Small intestine (tissue), 7 donors: ENCODE measurements at regions not wholly inside any gene's neighbourhood (a gene's known extent, or its start where the extent isn't known, plus 50 kb on each side); places are given as distances from the start of the nearest gene placed in this dataset.

ENCODE experiments used
- DNase-seq, 2 donors: peaks; one replicate each; pipeline versions ENCODE4 v3.0.0 to v3.0.0-alpha.2; 2013
- FAIRE-seq: peaks from 2 replicates; lab custom pipeline; 2012; peaks lifted over from hg19 to GRCh38; lab: Jason Lieb, UNC
- H3K27ac ChIP-seq, 3 donors: one replicate each; pipeline ENCODE4 v1.5.1; 2013; ENCODE audit warnings: low read length in 2 of 3, mild to moderate bottlenecking in 2 of 3, control low read depth in 1 of 3, inconsistent platforms in 1 of 3, low read depth in 1 of 3, moderate library complexity in 1 of 3
- H3K27me3 ChIP-seq, 3 donors: one replicate each; pipeline ENCODE4 v1.6.1; 2013; ENCODE audit warnings: low read length in 3 of 3, inconsistent platforms in 1 of 3; ENCODE audit not compliant: control insufficient read depth in 3 of 3, insufficient read depth in 3 of 3
- H3K36me3 ChIP-seq, 3 donors: one replicate each; pipeline ENCODE4 v1.6.1; 2013; ENCODE audit warnings: low read length in 3 of 3, inconsistent platforms in 1 of 3, low read depth in 1 of 3, mild to moderate bottlenecking in 1 of 3, moderate library complexity in 1 of 3; ENCODE audit not compliant: control insufficient read depth in 3 of 3, insufficient read depth in 2 of 3
- H3K4me1 ChIP-seq, 3 donors: one replicate each; pipeline ENCODE4 v1.6.1; 2013; ENCODE audit warnings: low read length in 2 of 3, inconsistent platforms in 1 of 3, low read depth in 1 of 3, mild to moderate bottlenecking in 1 of 3, moderate library complexity in 1 of 3; ENCODE audit not compliant: control insufficient read depth in 3 of 3, insufficient read depth in 2 of 3
- H3K4me3 ChIP-seq, 3 donors: one replicate each; pipeline ENCODE4 v1.5.1; 2013; ENCODE audit warnings: low read length in 3 of 3, control low read depth in 1 of 3, inconsistent platforms in 1 of 3, low read depth in 1 of 3, mild to moderate bottlenecking in 1 of 3, moderate library complexity in 1 of 3
- H3K9me3 ChIP-seq, 2 donors: one replicate each; pipeline ENCODE4 v1.6.1; 2013; ENCODE audit warnings: low read depth in 1 of 2, low read length in 1 of 2; ENCODE audit not compliant: control insufficient read depth in 2 of 2, insufficient read depth in 1 of 2
- WGBS, 3 donors: extraction: QIAGEN DNeasy Blood & Tissue Kit; methylation state at CpG; one replicate each; pipeline ENCODE4 v1.1.7; 2013; 5-methylcytosine and 5-hydroxymethylcytosine counted together
- donor health status: healthy with polysubstance abuse.
- donor health status: control.
- donor health status: control.
- donor health status: Bipolar disorder and iron deficiency.
- donor health status: healthy.

DNA sequence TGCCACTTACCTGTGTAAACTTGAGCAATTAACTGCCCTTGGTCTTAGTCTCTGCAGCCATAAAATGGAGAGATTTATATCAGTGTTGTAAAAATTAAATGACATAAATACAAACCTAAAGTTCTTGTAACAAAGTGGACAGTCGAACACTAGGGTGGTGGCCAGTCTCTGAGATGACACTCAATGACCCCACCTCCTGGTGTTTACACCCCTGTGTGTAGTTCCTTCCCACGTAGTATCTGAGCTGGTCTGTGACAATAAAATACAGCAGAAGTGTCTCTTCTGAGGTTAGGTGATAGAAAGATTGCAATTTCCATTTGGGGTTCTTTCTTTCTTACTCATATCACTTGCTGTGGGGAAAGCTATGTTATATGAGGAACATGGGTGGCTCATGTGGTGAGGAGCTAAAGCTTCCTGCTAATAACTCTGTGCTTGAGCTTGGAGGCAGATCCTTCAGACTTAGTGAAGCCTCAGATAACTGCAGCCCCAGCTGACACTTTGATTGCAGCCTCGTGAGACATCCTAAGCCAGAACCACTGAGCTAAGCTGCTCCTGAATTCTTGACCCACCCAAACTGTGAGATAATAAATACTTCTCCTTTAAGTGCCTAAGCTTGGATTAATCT, 173.4 kb upstream of the CHD1 start:
- Histone ChIP-seq H3K36me3 (no peaks in the 10 kb centered on the region), H3K27ac (no peak overlapping the region), H3K4me3 (no peak overlapping the region), H3K4me1 (no peaks in the 10 kb centered on the region), H3K9me3 (no peaks in the 10 kb centered on the region), H3K27me3 (no peaks in the 10 kb centered on the region)
- DNase-seq: no peak
- FAIRE-seq: no peak
- WGBS, 3 donors: 13 to 44% (median 28%) methylated on average over 3 of the region's 3 CpGs

DNA sequence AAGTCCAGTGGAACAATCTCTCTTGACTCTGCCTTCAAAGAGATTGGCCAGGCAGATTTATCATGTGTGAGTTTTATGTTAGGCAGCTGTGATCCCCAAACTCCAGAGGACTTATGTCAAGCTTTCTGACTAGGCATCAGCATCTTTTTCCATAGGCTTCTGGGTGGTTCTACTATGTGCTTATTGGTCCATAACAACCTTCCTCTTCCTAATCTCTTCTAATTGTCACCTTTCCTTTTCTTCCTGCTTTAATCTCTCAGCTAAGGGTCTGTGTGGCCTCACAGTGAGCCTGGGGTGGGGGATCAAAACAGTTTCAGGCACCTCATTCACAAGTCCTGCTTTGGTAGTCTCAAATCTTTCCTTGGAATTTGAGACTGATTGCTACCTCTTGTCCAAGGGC, 170.9 kb upstream of the CHD1 start:
- DNase-seq (no peak), FAIRE-seq (no peak)

DNA sequence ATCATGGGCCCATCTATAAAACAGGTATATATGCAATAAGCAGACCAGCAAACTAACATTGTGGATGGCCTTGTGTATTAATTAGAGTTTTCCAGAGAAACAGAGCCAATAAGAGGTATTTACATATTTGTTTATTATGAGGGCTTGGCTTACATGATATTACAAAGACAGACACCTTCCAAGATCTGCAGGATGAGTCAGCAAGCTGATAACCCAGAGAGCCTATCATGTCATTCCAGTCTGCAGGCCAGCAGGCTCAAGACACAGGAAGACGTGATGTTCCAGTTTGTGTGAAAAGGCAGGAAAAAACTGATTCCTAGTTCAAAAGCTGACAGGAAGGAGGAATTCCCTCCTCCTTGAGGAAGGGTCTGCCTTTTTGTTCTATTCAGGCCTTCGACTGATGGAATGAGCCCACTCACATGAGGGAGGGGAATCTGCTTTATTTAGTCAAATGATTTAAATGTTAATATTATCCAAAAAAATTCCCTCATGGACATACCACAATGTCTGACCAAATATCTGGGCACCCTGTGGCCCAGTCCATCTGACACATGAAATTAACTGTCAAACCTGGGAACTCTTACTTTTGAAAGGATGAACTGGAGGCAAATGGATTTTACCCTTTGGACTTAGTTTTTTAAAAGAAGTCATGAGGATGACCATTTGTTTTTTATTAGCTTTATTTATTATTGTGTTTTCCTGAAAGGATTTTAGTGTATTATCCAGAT, 161.2 kb upstream of the CHD1 start:
- FAIRE-seq (no peak), DNase-seq (no peak)
- Histone ChIP-seq H3K27ac (no peak overlapping the region), H3K4me1 (no peaks in the 10 kb centered on the region), H3K27me3 (peaks cover 0 to 3% (median 3%) of the 10 kb centered on the region in 3 donors), H3K9me3 (peaks cover 0 to 4% of the 10 kb centered on the region in 2 donors), H3K36me3 (no peaks in the 10 kb centered on the region), H3K4me3 (no peak overlapping the region)
- 83 to 93% (median 91%) methylated on average over 2 of the region's 2 CpGs for WGBS, 3 donors

More for the DNA sequence above, 170.9 kb upstream of the CHD1 start:
- Histone ChIP-seq H3K27ac (no peak overlapping the region), H3K27me3 (no peaks in the 10 kb centered on the region), H3K36me3 (no peaks in the 10 kb centered on the region), H3K4me1 (no peaks in the 10 kb centered on the region), H3K9me3 (no peaks in the 10 kb centered on the region), H3K4me3 (no peak overlapping the region)

DNA sequence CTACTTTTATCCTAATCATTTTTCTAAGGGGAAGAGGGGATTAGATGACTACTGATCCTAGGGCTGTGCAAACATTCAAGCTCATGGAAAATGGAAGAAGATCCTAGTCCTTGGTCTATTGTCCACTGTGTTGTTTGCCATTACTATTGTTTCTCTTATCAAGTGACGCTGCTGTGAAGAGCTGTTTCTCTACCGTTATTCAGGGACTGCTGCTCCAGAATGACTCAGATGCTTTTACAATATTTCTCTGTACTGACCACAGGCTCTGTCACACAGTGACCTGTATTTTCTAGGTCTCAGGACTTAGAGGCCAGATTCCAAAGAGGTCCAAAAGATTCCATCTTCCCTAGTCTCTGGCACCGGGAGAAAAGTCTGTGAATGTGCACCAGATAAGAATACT, 159.5 kb upstream of the CHD1 start:
- no peak overlapping the region for H3K4me3 ChIP-seq
- peaks cover 0 to 4% of the 10 kb centered on the region in 2 donors for H3K9me3 ChIP-seq
- H3K27me3 ChIP-seq: peaks cover 0 to 3% (median 3%) of the 10 kb centered on the region in 3 donors
- DNase-seq: no peak
- H3K4me1 ChIP-seq: no peaks in the 10 kb centered on the region
- H3K36me3 ChIP-seq: no peaks in the 10 kb centered on the region
- H3K27ac ChIP-seq: no peak overlapping the region
- 24 to 69% (median 53%) methylated on average over 3 of the region's 3 CpGs for whole genome bisulfite sequencing, 3 donors
- no peak for FAIRE-seq

DNA sequence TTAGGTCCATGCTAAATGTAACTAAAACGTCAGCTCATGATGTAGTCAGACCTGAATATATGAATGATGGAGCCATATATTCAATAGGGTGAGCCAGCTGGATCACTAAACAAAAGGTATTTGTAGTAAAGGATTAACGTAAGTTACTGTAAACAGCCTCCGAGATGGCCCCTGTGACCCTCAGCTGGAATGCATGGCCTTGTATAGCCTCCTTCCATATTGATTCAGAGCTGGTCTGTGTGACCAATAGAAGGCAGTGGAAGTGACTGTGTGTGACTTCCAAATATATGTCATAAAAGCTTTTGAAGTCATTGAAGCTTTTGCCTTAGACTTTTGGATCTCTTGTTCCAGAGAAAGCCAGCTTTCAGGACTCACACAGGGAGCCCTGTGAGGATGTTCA, 154.4 kb upstream of the CHD1 start:
- WGBS, 3 donors: 41 to 60% (median 53%) methylated on average over 3 of the region's 3 CpGs
- H3K4me3 ChIP-seq: no peak overlapping the region
- no peaks in the 10 kb centered on the region for H3K4me1 ChIP-seq
- H3K36me3 ChIP-seq: no peaks in the 10 kb centered on the region
- H3K9me3 ChIP-seq: no peaks in the 10 kb centered on the region
- H3K27me3 ChIP-seq: no peaks in the 10 kb centered on the region
- no peak overlapping the region for H3K27ac ChIP-seq
- DNase-seq (no peak), FAIRE-seq (no peak)

DNA sequence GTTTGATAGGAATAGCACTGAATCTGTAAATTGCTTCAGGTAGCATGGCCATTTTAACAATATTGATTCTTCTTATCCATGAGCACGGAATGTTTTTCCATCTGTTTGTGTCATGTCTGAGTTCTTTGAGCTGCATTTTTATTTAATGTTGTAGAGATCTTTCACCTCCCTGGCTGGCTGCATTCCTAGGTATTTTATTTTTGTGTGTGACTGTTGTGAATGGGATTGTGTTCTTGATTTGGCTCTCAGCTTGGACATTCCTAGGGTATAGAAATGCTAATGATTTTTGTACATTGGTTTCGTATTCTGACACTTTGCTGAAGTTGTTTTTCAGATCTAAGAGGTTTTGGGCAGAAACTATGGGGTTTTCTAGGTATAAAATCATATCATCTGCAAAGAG, 152.9 kb upstream of the CHD1 start:
- DNase-seq: no peak
- WGBS, 3 donors: 57 to 79% (median 63%) methylated on average over 2 of the region's 2 CpGs
- no peak for FAIRE-seq

DNA sequence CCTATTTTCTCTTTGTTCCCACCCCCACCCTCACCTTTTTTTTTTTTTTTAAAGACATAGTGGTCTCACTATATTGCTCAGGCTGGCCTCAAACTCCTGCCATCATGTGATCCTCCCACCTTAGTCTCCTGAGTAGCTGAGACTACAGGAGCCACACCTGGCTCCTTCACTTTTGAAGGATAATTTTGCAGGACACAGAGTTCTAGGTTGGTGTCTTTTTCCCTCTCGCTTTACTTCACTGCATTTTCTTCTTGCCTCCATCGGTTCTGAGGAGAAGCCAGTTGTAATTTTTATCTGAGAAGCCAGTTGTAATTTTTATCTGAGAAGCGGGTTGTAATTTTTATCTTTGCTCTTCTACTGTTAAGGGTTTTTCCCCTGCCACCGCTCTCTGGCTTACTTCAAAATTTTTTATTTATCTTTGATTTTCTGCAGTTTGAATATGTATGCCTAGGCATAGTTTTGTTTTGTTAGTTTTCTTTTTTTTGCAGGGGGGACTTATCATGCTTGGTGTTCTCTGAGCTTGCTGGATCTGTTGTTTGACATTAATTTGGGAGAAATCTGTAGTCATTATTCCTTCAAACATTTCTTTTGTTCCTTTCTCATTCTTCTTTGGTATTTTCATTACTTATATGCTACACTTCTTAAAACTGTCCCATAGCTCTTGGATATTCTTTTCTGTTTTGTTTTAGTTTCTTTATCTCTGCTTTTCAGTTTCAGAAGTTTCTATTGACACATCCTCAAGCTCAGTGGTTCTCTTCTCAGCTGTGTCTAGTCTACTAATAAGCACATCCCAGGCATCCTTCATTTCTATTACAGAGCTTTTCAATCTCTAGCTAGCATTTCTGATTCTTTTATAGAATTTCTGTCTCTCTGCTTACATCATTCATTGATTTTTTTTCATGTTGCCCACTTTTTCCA, 148.2 kb upstream of the CHD1 start:
- H3K4me1 ChIP-seq: no peaks in the 10 kb centered on the region
- H3K4me3 ChIP-seq: no peak overlapping the region
- H3K36me3 ChIP-seq: no peaks in the 10 kb centered on the region
- DNase-seq (no peak), FAIRE-seq (no peak)
- H3K27ac ChIP-seq: no peak overlapping the region
- 34 to 75% (median 45%) methylated on average over 4 of the region's 4 CpGs for WGBS, 3 donors
- no peaks in the 10 kb centered on the region for H3K9me3 ChIP-seq
- H3K27me3 ChIP-seq: no peaks in the 10 kb centered on the region

More for the DNA sequence above, 152.9 kb upstream of the CHD1 start:
- H3K36me3 ChIP-seq: no peaks in the 10 kb centered on the region
- H3K4me3 ChIP-seq: no peak overlapping the region
- H3K4me1 ChIP-seq: no peaks in the 10 kb centered on the region
- H3K27me3 ChIP-seq: no peaks in the 10 kb centered on the region
- H3K9me3 ChIP-seq: no peaks in the 10 kb centered on the region
- H3K27ac ChIP-seq: no peak overlapping the region

DNA sequence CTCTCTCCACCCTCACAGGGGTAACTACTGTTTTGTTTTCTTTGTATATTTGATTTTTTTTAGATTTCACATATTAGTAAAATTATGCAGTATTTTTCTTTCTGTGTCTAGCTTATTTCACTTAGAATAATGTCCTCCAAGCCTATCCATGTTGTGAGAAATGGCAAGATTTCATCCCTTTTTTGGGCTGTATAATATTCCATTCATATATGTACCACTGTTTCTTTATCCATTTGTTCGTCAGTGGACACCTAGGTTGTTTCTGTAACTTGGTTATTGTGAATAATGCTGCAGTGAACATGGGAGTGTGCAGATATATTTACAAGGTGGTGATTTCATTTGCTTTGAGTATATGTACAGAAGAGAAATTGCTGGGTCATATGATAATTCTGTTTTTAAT, 144.0 kb upstream of the CHD1 start:
- Histone ChIP-seq H3K9me3 (no peaks in the 10 kb centered on the region), H3K27ac (no peak overlapping the region), H3K27me3 (no peaks in the 10 kb centered on the region), H3K4me1 (no peaks in the 10 kb centered on the region), H3K4me3 (no peak overlapping the region), H3K36me3 (no peaks in the 10 kb centered on the region)
- DNase-seq: no peak
- 90 to 93% (median 93%) methylated on average over 1 of the region's 1 CpG for WGBS, 3 donors
- FAIRE-seq: no peak
